RPMI7951 (cell line): ENCODE measurements at regions not wholly inside any gene's neighbourhood (a gene's known extent, or its start where the extent isn't known, plus 50 kb on each side); places are given as distances from the start of the nearest gene placed in this dataset.
A peak's percentile ranks its signal among the peaks of the same experiment; 100 is the strongest.
"Not testable (repeated sequence)": the region's sequence is repeated elsewhere in the genome, so short reads cannot be mapped to it uniquely, and the experiment has no call there.

Experiments used
- DNase-seq: peaks from one replicate; pipeline ENCODE4 v3.0.0-alpha.2; 2012; ENCODE audit warnings: low read depth

DNA sequence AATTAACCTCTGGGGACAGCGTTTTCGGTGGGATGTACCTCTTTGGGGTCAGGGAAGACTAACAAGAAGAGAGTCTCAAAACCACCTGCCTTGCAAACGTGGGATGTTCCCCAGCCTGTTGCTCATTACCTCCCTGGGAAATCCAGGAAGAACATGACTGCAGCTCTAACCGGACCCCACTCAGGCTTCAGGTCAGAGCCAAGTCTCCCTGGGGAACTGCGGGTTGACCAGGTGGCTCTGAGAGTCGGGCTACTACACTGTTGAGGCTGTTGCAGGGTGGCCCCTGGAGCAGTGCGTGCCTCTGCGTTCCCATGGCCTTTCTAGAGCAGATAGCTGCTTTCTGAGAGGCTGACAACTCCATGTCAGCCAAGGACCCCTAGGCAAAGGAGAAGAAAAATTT is 309.1 kb downstream of the FOXL1 start:
- DNase-seq: no peak

DNA sequence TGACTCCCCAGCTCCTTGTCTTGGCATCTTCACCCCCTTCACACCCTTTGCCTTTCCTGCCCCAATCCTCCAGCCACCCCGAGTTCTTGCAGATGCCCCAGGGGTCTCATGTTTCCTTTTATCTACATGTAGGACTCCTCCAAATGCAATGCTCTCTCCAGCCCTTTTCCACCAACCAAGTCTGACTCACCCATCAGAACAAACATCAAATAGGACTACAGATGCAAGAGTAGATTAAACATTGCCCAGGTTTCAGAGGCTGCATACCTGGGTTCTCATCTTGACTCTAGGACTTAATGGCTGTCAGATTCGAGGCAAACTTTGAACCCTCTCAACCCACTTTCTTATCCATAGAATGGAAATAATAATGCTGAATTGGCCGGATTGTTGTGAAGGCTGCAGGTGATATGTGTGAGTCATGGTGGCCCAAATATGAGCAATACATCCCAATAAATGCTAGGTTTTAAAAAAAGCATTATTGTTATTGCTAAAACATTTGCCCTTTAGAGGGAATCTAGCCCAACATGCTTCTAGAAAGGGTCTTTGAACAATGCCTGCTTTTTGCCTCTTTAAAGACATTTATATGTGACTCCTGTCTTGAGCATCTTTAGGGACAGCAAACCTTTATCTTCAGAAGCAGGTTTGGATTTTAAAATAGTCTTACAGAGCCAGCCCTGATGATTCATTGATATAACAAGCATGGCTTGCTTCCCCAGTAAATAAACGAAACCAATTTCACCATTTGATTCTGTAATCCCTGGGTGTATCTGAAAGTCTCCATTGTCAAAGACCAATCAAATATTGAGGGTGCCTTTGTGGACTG is 310.1 kb downstream of the FOXL1 start:
- DNase-seq: no peak

DNA sequence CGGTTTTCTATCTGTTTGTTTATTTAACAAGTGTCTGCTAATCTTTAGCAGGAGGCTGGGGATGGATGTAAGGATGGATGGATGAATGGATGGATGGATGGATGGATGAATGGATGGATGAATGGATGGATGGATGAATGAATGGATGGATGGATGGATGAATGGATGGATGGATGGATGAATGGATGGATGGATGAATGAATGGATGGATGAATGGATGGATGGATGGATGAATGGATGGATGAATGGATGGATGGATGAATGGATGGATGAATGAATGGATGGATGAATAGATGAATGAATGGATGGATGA is 310.7 kb downstream of the FOXL1 start:
- DNase-seq: not testable (repeated sequence)

DNA sequence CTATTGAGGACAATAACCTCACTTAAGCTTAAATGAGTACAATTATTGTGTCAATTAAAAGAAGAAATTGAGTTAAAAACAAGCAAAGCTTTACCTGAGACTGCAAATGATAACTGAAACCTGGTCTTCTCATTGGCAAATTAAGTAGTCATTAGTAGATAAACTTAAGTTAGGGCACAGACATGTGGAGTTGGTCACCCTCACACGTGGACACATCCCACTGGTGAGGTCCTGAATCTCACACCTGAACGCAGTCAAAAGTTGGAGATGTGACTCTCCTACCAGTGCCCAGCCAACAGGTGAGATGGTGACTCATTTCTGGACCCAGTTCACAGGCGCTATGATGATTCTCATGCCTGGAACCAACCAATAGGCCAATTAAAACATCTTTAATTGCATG is 311.6 kb downstream of the FOXL1 start:
- no peak for DNase-seq

DNA sequence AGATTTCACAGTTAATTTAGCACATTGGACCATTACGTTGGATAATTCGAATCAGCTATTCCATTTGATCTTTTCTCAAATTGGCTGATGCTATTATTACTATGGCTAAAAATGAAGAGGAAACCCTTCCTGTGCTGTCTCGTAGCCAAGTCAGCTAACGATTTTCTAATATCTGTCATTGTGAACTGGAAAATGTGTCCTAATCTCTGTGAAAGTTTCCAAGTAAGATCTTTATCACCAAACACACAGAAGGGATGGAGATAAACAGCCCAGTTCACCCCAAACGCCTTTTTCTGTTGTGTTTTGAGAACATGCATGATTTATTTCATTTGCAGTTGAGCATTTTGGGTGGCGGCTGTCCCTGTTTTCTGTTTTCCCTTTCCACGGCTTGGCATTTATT is 312.8 kb downstream of the FOXL1 start:
- DNase-seq: no peak

DNA sequence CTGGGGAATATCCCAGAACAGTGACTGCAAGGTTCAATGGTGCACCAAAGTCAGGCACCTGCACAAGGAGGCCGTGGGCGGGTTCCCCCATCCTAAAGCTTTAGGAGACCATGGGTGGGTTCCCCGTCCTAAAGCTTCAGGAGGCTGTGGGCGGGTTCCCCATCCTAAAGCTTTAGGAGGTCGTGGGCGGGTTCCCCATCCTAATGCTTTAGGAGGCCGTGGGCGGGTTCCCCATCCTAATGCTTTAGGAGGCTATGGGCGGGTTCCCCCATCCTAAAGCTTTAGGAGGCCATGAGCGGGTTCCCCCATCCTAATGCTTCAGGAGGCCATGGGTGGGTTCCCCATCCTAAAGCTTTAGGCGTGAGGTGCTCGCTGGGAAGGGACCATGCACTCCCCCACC is 313.3 kb downstream of the FOXL1 start:
- no peak for DNase-seq

DNA sequence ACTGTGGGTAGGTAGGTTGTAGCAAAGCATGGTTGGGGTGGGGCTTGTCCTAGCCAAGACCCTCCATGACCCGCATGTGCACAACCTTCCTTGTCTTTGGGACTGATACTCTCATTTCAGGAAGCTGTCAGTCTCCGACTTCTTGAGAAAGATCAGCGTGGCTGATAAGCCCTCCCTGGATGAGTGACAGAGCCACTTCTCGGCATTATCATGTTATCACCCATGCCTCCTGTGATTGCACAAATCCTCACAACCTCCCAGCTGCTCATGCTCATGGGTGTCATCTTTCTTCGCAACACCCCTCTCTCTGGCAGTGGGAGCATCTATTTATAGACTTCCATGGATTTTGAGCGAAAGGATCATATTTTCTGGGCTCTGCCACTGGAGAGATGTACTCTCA is 314.2 kb downstream of the FOXL1 start:
- no peak for DNase-seq

DNA sequence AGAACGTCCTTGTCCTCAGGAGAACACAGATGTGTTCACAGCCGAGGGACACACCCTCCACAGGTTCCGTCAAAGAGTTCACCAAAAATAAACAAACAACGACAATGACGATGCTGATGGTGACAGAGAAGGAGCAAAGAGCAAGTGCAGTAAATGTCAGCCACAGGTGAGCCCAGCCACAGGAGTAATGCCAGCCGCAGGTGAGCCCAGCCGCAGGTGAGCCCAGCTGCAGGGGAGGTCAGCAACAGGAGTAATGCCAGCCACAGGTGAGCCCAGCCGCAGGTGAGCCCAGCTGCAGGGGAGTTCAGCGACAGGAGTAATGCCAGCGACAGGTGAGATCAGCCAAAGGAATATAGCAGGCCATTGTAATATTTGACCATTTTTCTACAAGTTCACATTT is 315.2 kb downstream of the FOXL1 start:
- no peak for DNase-seq

DNA sequence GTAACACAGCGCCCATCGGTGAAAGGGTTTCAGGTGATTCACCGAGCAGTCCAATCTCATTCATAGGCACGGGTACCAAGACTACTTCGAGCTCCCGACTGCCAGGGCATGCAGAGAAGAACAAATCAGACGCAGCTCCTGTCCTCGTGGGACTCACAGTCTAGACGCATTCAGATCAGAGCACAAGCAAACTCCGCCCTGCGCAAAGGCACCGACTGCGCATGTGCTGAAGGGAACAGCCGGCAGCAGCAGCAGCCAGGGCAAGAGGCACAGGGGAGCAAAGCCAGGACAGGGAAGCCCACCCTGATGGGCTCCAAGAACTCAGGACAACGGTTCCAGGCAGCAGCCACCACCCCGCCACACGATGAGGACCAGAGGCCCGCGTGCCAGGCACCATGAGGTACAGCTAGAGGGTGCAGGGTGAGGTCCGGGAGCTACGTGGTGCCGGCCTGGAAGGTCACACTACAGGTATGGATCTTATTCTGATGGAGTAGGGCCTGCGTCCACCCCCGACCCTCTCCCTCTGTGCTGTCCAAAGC is 315.7 kb downstream of the FOXL1 start:
- DNase-seq: no peak

DNA sequence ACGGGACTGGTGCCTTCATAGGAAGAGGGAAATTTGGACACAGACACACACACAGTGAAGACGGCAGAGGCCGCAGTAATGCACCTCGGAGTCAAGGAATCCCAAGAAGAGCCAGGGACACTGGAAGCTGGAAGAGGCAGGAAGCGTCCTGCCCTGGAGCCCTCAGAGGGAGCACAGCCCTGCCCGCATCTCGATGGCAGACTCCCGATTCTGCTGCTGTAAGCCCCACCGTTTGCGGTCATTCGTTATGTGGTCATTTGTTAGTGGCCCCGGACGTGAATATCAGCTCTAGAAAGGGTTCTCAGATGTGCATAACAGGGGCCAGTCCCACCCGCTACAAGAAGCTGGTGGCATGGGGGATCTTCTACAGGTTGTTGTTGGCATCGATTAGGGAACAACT is 316.6 kb downstream of the FOXL1 start:
- peak; percentile 40 for DNase-seq

DNA sequence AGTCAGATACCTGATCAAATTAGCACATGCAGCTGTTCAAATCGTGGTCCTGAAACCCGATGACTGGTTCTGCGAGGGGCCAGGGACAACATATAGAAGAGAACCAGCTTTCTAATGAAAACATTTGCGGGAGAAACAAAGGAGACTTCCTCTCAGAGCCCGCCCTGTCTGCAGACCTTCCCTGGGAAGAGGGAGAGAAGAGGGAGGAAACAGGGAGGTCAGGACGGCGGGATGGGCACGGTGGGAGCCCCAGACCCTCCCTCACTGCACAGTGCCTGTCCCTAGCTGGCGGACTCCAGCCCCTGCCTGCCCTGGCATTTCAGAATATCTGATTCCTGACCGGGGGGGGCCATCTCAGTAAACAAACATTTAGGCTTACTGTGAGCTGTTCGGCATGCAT is 317.3 kb downstream of the FOXL1 start:
- no peak for DNase-seq

DNA sequence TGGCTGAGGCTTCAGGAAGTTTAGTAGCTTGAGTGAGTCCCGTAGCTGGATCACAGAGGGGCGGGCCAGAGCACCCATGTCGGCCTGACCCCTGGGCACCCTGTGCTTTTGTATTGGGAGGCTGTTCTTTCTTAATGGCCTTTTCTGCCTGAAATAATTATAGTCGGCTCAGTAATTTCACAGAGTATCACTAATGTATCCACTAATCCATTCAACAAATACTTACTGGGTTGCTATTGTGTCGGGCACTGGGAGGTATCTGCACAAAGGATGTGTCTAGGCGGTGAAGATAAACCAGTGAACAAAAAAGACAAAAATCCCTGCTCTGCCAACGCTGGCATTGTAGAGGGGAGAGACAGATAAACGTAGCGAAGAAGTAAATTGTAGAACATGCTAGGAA is 318.6 kb downstream of the FOXL1 start:
- no peak for DNase-seq

DNA sequence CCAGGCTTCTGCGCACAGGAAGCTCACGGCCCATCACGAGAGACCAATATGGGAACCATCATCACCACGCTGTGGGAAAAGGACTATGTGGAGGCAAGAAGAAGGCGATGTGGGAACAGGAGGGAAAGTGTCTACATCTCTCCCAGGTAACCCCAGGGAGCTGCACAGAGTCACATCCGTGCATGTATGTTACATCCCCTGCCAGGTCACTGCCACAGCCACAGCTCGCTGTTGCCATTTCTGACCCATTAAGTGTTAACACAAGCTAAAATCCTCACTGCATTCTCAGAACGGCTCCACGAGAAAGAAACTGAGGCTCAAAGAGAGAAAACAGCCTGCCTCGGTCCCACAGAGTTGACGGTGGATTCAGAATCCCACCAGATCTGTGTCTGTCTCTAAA is 319.1 kb downstream of the FOXL1 start:
- DNase-seq: no peak

DNA sequence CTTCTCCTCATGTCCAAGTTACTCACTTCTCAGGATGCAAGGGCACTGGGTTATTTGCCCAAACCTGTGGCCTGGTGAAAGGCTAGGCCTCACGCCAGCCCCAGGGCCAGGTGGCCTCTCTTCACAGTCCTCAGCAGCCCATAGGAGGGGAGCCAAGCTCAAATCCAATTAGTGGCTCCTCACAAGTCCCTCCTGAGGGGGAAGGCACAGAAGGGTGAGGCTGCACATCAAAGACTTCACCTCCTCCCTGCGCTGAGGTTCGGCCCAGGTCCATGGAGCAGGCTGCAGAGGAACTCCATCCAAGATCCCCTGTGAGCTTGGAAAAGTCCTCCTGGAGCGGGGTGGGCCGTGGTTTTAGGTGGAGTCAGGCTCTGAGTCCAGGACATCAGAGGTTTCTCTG is 320.0 kb downstream of the FOXL1 start:
- no peak for DNase-seq

DNA sequence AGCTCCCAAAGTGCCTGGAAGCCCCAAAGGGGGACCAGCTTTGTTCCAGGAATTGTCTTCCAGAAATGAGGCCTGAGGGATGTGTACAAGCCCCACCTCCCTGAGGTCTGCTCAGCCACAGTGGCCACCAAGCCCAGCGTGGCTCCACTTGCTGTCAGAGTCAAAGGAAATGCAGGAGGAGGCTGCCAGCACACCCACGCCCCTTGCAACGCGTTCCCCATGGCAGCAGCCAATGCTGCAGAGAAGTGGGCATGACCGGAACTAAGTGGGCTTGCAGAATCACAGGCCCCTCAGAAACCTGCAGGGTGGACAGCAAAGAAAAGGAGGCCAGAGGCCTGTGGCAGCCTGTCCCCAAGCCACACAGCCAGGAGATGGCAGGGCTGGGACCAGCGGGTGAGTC is 320.8 kb downstream of the FOXL1 start:
- DNase-seq: no peak

DNA sequence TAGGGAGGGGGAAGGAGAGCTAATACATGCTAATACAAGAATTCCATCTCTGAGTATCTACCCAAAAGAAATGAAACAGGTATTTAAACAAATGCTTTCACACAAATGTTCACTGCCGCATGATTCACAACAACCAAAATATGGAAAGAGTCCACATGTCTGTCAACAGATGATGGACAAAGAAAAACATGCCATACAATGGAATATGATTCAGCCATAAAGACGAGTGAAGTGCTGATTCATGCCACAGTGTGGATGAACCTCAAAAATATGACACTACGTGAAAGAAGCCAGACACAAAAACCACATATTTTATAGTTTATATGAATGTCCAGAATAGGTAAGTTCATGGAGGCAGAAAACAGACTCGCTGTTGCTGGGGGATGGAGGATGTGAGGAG is 321.4 kb downstream of the FOXL1 start:
- DNase-seq: no peak

DNA sequence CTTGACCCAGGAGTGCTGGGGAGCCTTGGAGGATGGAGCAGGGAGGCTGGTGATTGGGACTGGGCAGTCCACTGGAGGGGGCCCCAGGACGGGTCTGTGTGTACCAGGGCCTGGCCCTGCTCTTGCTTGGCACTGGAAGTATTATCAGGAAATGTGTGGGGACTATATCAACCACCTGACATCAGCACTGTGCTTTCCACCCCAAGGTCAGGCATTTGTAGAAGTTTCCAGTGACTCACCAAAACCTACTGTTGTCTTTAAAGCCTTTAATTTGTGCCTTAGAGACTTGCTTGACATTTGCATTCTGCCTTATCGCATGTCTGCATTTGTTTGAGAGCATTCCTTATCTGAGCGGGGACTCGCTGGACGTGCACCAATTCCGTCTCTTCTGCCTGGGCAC is 323.1 kb downstream of the FOXL1 start:
- DNase-seq: peak; percentile 68

DNA sequence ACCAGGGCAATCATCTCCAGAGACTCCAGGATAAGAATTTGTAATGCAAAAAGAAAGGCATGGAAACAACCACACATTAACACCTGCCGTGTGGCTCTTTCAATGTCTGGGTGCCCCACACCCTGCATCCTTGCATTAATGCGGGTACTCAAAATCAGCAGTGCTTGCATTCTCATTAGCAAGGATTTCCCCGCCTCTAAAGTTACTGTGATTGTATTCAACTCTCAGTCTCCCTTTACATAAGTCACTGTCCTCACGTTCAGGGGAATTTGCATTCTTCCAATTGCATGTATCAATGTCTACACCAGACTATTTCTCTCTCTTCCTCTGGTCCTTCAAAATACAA is 324.3 kb downstream of the FOXL1 start:
- no peak for DNase-seq

DNA sequence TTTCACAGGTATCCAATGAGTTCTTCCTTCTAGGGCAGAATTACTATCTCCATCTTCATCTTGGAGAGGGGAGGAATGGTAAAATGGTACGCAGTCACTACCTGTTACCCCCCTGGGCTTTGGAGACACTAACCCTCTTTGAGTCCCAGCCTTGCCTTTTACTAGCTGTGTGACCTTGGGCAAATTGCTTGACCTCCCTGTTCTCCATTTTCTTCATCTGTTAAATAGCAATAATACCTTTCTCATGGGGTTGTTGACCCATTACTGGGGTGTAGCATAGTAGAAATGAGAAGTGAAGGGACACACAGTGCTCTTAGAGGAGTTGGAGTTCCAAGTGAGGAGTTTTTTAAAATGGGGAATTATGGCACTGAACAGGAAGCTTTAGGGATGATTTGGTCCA is 324.7 kb downstream of the FOXL1 start:
- no peak for DNase-seq

DNA sequence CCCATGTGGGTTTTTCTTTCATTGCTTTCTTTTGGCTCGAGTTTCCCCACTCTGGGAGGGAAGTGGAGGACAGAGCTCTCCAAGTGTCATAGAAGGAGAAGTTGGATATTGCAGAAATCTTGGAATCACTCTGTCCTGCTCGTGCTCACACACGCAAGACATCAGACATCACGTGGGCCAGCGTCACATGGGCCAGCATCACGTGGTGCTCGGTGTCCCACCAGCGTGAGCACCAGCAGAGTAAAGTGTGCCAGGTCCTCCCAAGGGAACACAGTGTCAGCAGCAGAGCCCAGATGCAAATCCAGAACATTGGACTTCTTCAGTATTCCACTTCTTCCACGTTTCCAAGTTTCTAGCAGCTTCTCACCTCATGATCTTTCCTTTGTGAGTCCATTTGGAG is 327.0 kb downstream of the FOXL1 start:
- DNase-seq: no peak

DNA sequence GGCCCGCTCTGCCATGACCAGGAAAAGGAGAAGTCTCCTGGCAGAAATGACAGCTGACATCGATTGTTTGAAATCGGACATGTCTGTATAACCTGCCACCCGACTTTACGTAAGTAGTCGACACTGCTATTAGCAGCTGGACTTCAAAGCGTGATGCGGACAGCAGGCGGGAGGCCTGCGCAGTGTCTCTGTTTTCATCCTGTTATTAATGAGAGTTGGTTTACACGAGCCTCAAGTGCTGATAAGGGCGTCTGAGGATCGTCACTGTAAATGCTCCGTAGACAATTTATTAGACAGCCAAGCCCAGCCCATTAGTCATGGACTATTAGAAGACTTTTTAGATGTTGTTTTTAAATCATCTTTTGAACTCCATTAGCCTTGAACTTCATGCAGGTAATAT is 328.3 kb downstream of the FOXL1 start:
- no peak for DNase-seq

DNA sequence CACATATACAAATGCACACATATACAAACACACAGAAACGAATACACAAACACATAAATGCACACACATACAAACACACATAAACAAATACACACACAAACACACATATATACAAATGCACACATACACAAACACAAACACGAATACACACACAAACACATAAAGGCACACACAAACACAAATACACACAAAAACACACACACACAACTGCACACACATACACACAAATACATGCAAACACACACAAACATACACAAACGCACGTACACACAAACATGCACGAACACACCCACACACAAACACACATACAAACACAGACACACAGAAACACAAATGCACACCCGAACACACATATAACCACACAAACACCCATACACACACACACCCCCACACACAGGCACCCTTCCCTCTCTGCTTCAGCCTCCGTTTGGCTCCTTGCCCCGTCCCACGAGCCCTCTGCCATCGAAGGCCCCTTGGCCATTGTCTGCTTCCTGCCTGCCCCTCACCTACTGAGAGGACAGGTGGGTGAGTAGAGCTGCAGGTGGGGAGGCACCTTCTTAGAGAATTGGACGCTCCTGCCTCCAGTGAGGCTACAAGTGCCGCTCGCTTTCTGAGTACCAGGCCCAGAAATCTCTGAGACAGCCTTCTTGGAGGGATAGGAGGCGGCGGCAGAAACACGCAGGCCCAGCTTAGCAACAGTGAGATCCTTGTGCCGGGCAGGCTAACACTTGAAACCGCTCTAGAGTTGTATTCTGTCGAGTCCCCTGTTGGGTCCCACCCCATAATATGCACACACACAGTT is 331.2 kb downstream of the FOXL1 start:
- DNase-seq: no peak

DNA sequence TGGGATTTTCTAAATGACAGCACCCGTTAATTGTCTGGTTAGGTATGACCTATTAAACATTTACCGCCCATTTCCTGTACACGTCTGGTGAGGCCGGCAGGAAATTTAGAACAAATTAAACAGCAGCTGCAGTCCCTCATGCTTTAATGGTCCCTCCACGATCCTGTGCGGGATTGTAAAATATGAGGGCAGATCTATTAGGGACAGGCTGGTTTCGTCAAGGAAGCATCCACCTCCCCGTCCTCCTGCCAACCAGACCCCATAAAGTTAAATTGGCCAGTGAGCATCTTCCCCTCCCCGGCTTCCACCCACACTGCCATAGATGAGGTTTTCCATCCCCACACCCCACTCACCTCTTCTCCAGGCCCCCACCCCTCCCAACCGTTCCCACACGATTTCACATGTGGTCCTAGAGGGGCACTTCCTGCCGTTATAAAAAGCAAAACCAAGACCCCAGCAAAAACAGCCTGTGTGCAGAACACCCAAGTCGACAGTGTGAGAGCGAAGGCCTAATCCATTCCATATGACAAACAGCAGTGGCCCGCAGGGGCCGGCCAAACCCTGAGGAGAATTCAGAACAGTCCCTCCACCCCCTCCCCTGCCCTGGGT is 331.9 kb downstream of the FOXL1 start:
- DNase-seq: no peak
